ENCODE measurements at regions not wholly inside any gene's neighbourhood (a gene's known extent, or its start where the extent isn't known, plus 50 kb on each side); places are given as distances from the start of the nearest gene placed in this dataset.

DNA sequence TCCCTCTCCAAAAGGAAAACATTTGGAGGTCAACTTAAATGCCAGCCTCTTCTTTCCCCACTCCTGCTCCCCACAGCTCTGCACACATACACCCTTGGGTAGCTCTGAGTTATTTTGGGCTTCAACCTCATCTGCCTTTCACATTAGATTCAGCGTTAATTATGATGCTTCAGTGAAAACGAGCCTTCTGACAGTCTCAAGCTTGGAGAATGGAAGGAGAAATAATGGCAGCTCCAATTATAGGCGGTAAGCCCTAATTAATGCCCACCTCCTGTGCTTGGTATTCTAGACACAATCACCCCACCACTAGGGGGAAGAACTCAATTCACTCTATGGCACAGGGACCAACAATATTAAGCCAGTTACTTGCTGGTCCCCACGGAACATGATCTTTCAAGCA lies 397.9 kb downstream of the BRINP2 start:
- TF ChIP-seq CTCF (IDR thresholded peaks at IDR 0.05) (no peak), POLR2A (IDR thresholded peaks at IDR 0.05) (no peak)

All from adrenal gland (tissue), 5 donors.